Keratinocyte (primary cell): ENCODE measurements at regions not wholly inside any gene's neighbourhood (a gene's known extent, or its start where the extent isn't known, plus 50 kb on each side); places are given as distances from the start of the nearest gene placed in this dataset.

Experiments used
- DNase-seq: peaks from one replicate; pipeline ENCODE4 v3.0.0-alpha.2; 2011; ENCODE audit warnings: low read depth, missing footprints, low spot score
- FAIRE-seq: peaks from 2 replicates; lab custom pipeline; 2011; peaks lifted over from hg19 to GRCh38; lab: Jason Lieb, UNC
- H2AFZ ChIP-seq: 2 replicates; pipeline ENCODE4 v1.6.0; 2012; ENCODE audit warnings: low read length, control low read depth, inconsistent platforms; ENCODE audit not compliant: control insufficient read depth
- H3K27ac ChIP-seq: 2 replicates; pipeline ENCODE4 v1.5.1; 2011; ENCODE audit warnings: low read length; ENCODE audit not compliant: control insufficient read depth, insufficient read depth
- H3K27me3 ChIP-seq: 3 replicates; pipeline ENCODE4 v1.6.0; 2011; ENCODE audit warnings: low read length; ENCODE audit not compliant: control insufficient read depth, insufficient read depth; ENCODE audit errors: extremely low read depth
- H3K36me3 ChIP-seq, 2 experiments: 2 replicates in 1 of 2; 3 replicates in 1 of 2; pipeline ENCODE4 v1.5.1; 2011; ENCODE audit warnings: low read length in 2 of 2, mild to moderate bottlenecking in 1 of 2; ENCODE audit not compliant: control insufficient read depth in 2 of 2, insufficient read depth in 2 of 2; ENCODE audit errors: extremely low read depth in 1 of 2
- H3K4me1 ChIP-seq: 3 replicates; pipeline ENCODE4 v1.5.1; 2011; ENCODE audit warnings: low read length; ENCODE audit not compliant: control insufficient read depth, insufficient read depth; ENCODE audit errors: extremely low read depth
- H3K4me2 ChIP-seq: 3 replicates; pipeline ENCODE4 v1.6.0; 2011; ENCODE audit warnings: low read depth, low read length; ENCODE audit not compliant: control insufficient read depth, insufficient read depth; ENCODE audit errors: extremely low read depth
- H3K4me3 ChIP-seq, 3 experiments: fragments of 200-600 bp in 1 of 3; sonication (generic) in 1 of 3; 2 replicates in 2 of 3; 3 replicates in 1 of 3; pipeline ENCODE4 v1.5.1; 2011 to 2016; ENCODE audit warnings: low read length in 3 of 3, mild to moderate bottlenecking in 3 of 3, control low read depth in 2 of 3, inconsistent platforms in 1 of 3, low read depth in 1 of 3, mixed read lengths in 1 of 3, mixed run types in 1 of 3, moderate library complexity in 1 of 3; ENCODE audit not compliant: control insufficient read depth in 2 of 3, insufficient read depth in 2 of 3; ENCODE audit errors: extremely low read depth in 1 of 3
- H3K79me2 ChIP-seq: 2 replicates; pipeline ENCODE4 v1.6.0; 2012; ENCODE audit warnings: low read length; ENCODE audit not compliant: control insufficient read depth, insufficient read depth
- H3K9ac ChIP-seq: 3 replicates; pipeline ENCODE4 v1.6.0; 2011; ENCODE audit warnings: low read length; ENCODE audit not compliant: control insufficient read depth, insufficient read depth; ENCODE audit errors: extremely low read depth
- H3K9me1 ChIP-seq: 3 replicates; pipeline ENCODE4 v1.6.0; 2011; ENCODE audit warnings: low read length; ENCODE audit not compliant: control insufficient read depth, insufficient read depth; ENCODE audit errors: extremely low read depth
- H3K9me3 ChIP-seq: 2 replicates; pipeline ENCODE4 v1.5.1; 2012; ENCODE audit warnings: low read depth, low read length; ENCODE audit not compliant: control insufficient read depth
- H4K20me1 ChIP-seq: 3 replicates; pipeline ENCODE4 v1.6.0; 2011; ENCODE audit warnings: low read length; ENCODE audit not compliant: control insufficient read depth, insufficient read depth; ENCODE audit errors: extremely low read depth
- CTCF ChIP-seq, 3 experiments: IDR thresholded peaks in 1 of 3; conservative IDR thresholded peaks in 1 of 3; optimal IDR thresholded peaks in 1 of 3; 2 replicates in 2 of 3; 3 replicates in 1 of 3; pipeline versions ENCODE3 to v1.5.1; 2011; ENCODE audit warnings: low read length in 3 of 3, mild to moderate bottlenecking in 3 of 3, moderate library complexity in 2 of 3, control low read depth in 1 of 3, inconsistent platforms in 1 of 3; ENCODE audit not compliant: insufficient read depth in 2 of 3; ENCODE audit errors: extremely low read depth in 1 of 3
- EZH2 ChIP-seq: IDR thresholded peaks from one replicate; pipeline ENCODE4 v1.6.1; 2012; ENCODE audit warnings: inconsistent platforms, mild to moderate bottlenecking, low read length, moderate library complexity
- dilution Hi-C: fragments of 300-500 bp; cut with MboI; formaldehyde crosslinking; loops from one replicate; pipeline ENCODE4 v1.7.0; 2020; ENCODE audit warnings: low sequenced_read_pairs; ENCODE audit not compliant: extremely low pct_ligation_motif_present

- Histone ChIP-seq H3K27ac (no peak overlapping the region), H3K27me3 (no peaks in the 10 kb centered on the region), H3K9me3 (peaks cover 3% of the 10 kb centered on the region), H3K36me3 (no peaks in the 10 kb centered on the region), H2AFZ (no peak overlapping the region), H3K79me2 (no peaks in the 10 kb centered on the region), H3K9ac (no peak overlapping the region), H3K9me1 (no peaks in the 10 kb centered on the region), H4K20me1 (no peaks in the 10 kb centered on the region), H3K4me3 (no peak overlapping the region), H3K4me1 (no peaks in the 10 kb centered on the region), H3K4me2 (no peak overlapping the region)
- no peak for TF ChIP-seq CTCF (optimal IDR thresholded peaks at IDR 0.05 in 1 of 3, IDR thresholded peaks at IDR 0.05 in 1 of 3, conservative IDR thresholded peaks at IDR 0.05 in 1 of 3; ENCODE audit: extremely low read depth in 1 of 3, insufficient read depth in 2 of 3, low read length in 3 of 3)
- no peak for TF ChIP-seq EZH2
- dilution Hi-C loops = no loop called here
- FAIRE-seq = no peak
- DNase-seq = no peak
Measured at GRCh38 chr15:26017665-26018064, 154.5 kb upstream of the ATP10A start.

GRCh38 chr15:26015516-26016075, 152.5 kb upstream of the ATP10A start:
- H3K27ac ChIP-seq = no peak overlapping the region
- no peak overlapping the region for H3K4me3 ChIP-seq
- no peaks in the 10 kb centered on the region for H3K79me2 ChIP-seq
- no peak overlapping the region for H3K4me2 ChIP-seq
- H2AFZ ChIP-seq = no peak overlapping the region
- H3K9ac ChIP-seq = no peak overlapping the region
- DNase-seq (no peak), FAIRE-seq (no peak)
- no peaks in the 10 kb centered on the region for H3K9me1 ChIP-seq
- dilution Hi-C loops = no loop called here
- no peaks in the 10 kb centered on the region for H4K20me1 ChIP-seq
- peaks cover 5% of the 10 kb centered on the region for H3K9me3 ChIP-seq
- no peaks in the 10 kb centered on the region for H3K36me3 ChIP-seq
- H3K4me1 ChIP-seq = no peaks in the 10 kb centered on the region
- no peaks in the 10 kb centered on the region for H3K27me3 ChIP-seq
- TF ChIP-seq CTCF (optimal IDR thresholded peaks at IDR 0.05 in 1 of 3, IDR thresholded peaks at IDR 0.05 in 1 of 3, conservative IDR thresholded peaks at IDR 0.05 in 1 of 3; ENCODE audit: extremely low read depth in 1 of 3, insufficient read depth in 2 of 3, low read length in 3 of 3) (no peak), EZH2 (no peak)
